OCI-LY7 (cell line): ENCODE measurements at regions not wholly inside any gene's neighbourhood (a gene's known extent, or its start where the extent isn't known, plus 50 kb on each side); places are given as distances from the start of the nearest gene placed in this dataset.

Source experiments
- BruUV-seq: library from RNA; stranded (reverse); fragments of 400-500 nt; replicated peaks from 2 replicates; lab custom pipeline; 2021; lab: Mats Ljungman, UMichigan
- CTCF ChIA-PET: fragments of 300-600 bp; sonication (Branson Sonifier 250); formaldehyde crosslinking; loops from one replicate; lab custom pipeline; 2022; ENCODE audit warnings: antibody characterized with exemption; ENCODE audit not compliant: unreplicated experiment; lab: Charles Lee
- POLR2A ChIA-PET: fragments of 300-600 bp; sonication (Branson Sonifier 250); formaldehyde crosslinking; loops from one replicate; lab custom pipeline; 2022; ENCODE audit warnings: antibody characterized with exemption; lab: Charles Lee
- DNase-seq: peaks from one replicate; pipeline ENCODE4 v3.0.0-alpha.2; 2015; ENCODE audit warnings: low spot score
- H2AFZ ChIP-seq: fragments of 200-600 bp; sonication (generic), shearing (Covaris generic); 2 replicates; pipeline ENCODE4 v1.6.1; 2014; ENCODE audit warnings: mild to moderate bottlenecking, antibody characterized with exemption, low read length, moderate library complexity
- H3K27ac ChIP-seq: fragments of 200-600 bp; sonication (generic); 2 replicates; pipeline ENCODE4 v1.5.1; 2014; ENCODE audit warnings: mixed run types, low read depth, mild to moderate bottlenecking, moderate library complexity, low read length, inconsistent platforms; ENCODE audit not compliant: poor library complexity, severe bottlenecking
- H3K36me3 ChIP-seq: fragments of 200-600 bp; sonication (generic); 2 replicates; pipeline ENCODE4 v1.6.1; 2014; ENCODE audit warnings: mild to moderate bottlenecking, antibody characterized with exemption, low read length, moderate library complexity, mixed read lengths; ENCODE audit not compliant: insufficient read depth
- H3K4me1 ChIP-seq: fragments of 200-600 bp; sonication (generic); 2 replicates; pipeline ENCODE4 v1.5.1; 2014; ENCODE audit warnings: mild to moderate bottlenecking, low read length; ENCODE audit not compliant: insufficient read depth, poor library complexity, severe bottlenecking
- H3K4me2 ChIP-seq: fragments of 200-600 bp; sonication (generic); 2 replicates; pipeline ENCODE4 v1.6.1; 2014; ENCODE audit warnings: mild to moderate bottlenecking, low read length
- H3K4me3 ChIP-seq: fragments of 200-600 bp; sonication (generic); 2 replicates; pipeline ENCODE4 v1.5.1; 2014; ENCODE audit warnings: mild to moderate bottlenecking, low read depth, low read length; ENCODE audit not compliant: poor library complexity, severe bottlenecking
- H3K79me2 ChIP-seq: fragments of 200-600 bp; sonication (generic); 2 replicates; pipeline ENCODE4 v1.6.1; 2016; ENCODE audit warnings: low read depth, mild to moderate bottlenecking, low read length, moderate library complexity, mixed read lengths; ENCODE audit not compliant: insufficient read depth
- H3K9me2 ChIP-seq: fragments of 200-600 bp; sonication (generic); 2 replicates; pipeline ENCODE4 v1.6.1; 2016; ENCODE audit warnings: mild to moderate bottlenecking, low read length, mixed read lengths; ENCODE audit not compliant: insufficient read depth
- H3K9me3 ChIP-seq: fragments of 200-600 bp; sonication (generic); 2 replicates; pipeline ENCODE4 v1.6.1; 2014; ENCODE audit warnings: mild to moderate bottlenecking, mixed run types, low read length, mixed read lengths
- H4K20me1 ChIP-seq: fragments of 200-600 bp; sonication (generic); 2 replicates; pipeline ENCODE4 v1.6.1; 2014; ENCODE audit warnings: mild to moderate bottlenecking, antibody characterized with exemption, low read length, moderate library complexity, mixed read lengths; ENCODE audit not compliant: insufficient read depth
- EZH2phosphoT487 ChIP-seq: fragments of 200-600 bp; sonication (generic); IDR thresholded peaks from 2 replicates; pipeline ENCODE4 v1.6.1; 2018; ENCODE audit warnings: low read depth, borderline replicate concordance, mild to moderate bottlenecking, mixed run types, antibody characterized with exemption, low read length, moderate library complexity, mixed read lengths
- intact Hi-C: fragments of 100-400 bp; cut with micrococcal nuclease; formaldehyde crosslinking; loops from one replicate; pipeline ENCODE4 v1.10.0; 2022; ENCODE audit not compliant: unreplicated experiment
- TF ChIP-seq, protein P1 (sequence below): fragments of 200-600 bp; sonication (generic); conservative IDR thresholded peaks from 2 replicates; pipeline ENCODE4 v1.5.1; 2014; ENCODE audit warnings: mild to moderate bottlenecking, antibody characterized with exemption, low read length, moderate library complexity, mixed read lengths

DNA sequence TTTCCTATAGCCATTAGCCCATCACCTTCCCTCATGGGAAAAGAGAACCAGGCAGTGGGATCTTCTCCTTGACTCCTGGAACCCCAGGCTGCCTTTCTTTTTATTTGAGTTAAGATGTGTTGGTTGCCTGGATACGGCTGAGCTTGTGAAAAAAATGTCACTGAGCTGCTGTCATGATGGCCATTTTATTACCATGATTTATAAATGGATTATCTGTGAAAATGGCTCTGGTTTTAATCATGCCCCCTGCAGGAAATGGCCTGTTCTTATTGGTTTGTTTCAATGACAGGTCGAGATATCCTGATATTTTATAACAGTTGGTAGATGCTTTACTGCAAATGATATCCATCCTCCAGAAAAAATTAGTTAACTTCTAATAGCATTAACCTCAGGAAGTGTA lies 640.4 kb downstream of the CDH11 start:
- H3K4me1 ChIP-seq: no peaks in the 10 kb centered on the region
- no peak overlapping the region for H3K4me3 ChIP-seq
- H3K36me3 ChIP-seq: no peaks in the 10 kb centered on the region
- no peaks in the 10 kb centered on the region for H4K20me1 ChIP-seq
- no peak overlapping the region for H3K4me2 ChIP-seq
- ChIA-PET CTCF (no interaction called here), POLR2A (interaction anchor here (1.3 kb wide), 1 partner anchor 12 kb away, joined by 4 read pairs; no protein-coding TSS in a partner anchor)
- intact Hi-C loops: no loop called here
- H3K79me2 ChIP-seq: no peaks in the 10 kb centered on the region
- no peaks in the 10 kb centered on the region; the same call in 1 of the 2 replicates for H3K9me2 ChIP-seq
- no peaks in the 10 kb centered on the region for H3K9me3 ChIP-seq
- TF ChIP-seq, protein P1, sequence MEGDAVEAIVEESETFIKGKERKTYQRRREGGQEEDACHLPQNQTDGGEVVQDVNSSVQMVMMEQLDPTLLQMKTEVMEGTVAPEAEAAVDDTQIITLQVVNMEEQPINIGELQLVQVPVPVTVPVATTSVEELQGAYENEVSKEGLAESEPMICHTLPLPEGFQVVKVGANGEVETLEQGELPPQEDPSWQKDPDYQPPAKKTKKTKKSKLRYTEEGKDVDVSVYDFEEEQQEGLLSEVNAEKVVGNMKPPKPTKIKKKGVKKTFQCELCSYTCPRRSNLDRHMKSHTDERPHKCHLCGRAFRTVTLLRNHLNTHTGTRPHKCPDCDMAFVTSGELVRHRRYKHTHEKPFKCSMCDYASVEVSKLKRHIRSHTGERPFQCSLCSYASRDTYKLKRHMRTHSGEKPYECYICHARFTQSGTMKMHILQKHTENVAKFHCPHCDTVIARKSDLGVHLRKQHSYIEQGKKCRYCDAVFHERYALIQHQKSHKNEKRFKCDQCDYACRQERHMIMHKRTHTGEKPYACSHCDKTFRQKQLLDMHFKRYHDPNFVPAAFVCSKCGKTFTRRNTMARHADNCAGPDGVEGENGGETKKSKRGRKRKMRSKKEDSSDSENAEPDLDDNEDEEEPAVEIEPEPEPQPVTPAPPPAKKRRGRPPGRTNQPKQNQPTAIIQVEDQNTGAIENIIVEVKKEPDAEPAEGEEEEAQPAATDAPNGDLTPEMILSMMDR: no peak
- TF ChIP-seq EZH2phosphoT487: no peak
- no peak overlapping the region for H3K27ac ChIP-seq
- BruUV-seq: no TSS peak
- H2AFZ ChIP-seq: no peak overlapping the region
- DNase-seq: no peak

DNA sequence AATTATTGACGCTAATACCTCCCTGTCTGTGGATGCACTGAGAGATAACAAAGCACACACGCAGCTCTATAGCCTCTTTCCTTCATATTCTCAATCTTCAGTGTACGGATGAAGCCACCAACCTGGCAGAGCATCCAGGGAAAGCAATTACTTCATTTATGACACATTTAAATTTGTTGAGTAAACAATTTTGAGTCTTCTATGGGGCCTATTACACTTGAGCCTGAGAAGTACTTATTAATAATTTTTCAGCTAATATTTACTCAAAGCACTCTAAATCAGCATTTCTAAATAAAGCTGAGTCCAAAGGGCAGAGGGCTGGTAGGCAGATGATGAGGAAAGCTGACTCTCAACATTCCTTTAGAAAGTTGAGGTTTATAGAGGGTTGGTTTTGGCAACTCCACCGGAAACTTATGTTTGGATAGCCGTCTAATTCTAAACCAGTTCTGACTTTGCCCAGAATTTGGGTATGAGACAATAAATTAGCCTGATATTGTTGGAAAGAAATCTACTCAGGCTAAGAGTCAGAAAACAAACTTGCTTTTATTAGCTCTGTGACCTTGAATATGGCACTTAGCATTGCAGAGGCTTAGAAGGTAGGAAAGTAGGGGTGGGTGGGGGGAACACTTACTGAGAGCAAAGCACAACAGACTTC lies 643.5 kb downstream of the CDH11 start:
- no TSS peak for BruUV-seq
- H3K36me3 ChIP-seq: no peaks in the 10 kb centered on the region
- intact Hi-C loops: no loop called here
- H3K4me3 ChIP-seq: no peak overlapping the region
- H3K27ac ChIP-seq: no peak overlapping the region
- TF ChIP-seq, protein P1: no peak
- no peak for TF ChIP-seq EZH2phosphoT487
- H2AFZ ChIP-seq: no peak overlapping the region
- H3K4me2 ChIP-seq: no peak overlapping the region
- DNase-seq: no peak
- no peaks in the 10 kb centered on the region for H4K20me1 ChIP-seq
- no peaks in the 10 kb centered on the region for H3K79me2 ChIP-seq
- CTCF ChIA-PET: no interaction called here
- POLR2A ChIA-PET: interaction anchor here (0.5 to 1.9 kb wide), 7 partner anchors 8 to 461 kb away, joined by 3 to 6 read pairs (median 4); no protein-coding TSS in a partner anchor
- H3K9me2 ChIP-seq: no peaks in the 10 kb centered on the region; the same call in 1 of the 2 replicates
- H3K9me3 ChIP-seq: no peaks in the 10 kb centered on the region
- H3K4me1 ChIP-seq: no peaks in the 10 kb centered on the region

DNA sequence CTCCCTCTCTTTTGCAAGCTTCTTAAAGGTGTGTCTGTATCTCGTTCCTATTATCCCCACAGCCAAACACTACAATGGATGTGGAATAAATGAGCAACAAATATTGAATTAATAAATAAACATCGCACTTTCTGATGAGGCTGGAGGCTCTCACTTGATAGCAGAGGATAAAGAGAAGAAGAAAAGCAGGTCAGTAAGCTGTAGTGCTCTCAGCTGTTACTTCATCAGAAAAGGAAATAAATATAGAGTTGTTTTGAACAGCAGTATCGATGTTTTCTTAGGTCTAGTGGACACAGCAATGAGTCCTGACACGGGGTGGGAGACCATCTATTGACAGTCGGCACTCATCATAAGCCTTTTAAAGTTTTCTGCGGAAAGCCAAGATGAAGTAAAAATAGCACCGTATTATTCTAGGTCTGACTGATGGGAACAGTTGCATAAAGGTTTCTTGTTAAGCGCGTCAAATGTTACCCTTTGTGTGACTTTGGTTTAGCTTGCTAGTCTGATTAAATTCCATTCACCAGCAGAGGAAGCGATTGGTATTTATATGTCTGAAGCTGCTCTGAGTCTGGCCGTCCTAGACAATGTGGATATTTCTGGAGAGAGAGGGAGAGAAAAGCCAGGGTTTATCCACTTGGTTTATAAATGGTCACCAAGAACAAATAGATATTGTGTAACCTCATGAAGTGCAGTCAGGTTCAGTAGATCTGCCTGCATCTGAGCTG lies 646.1 kb downstream of the CDH11 start:
- Histone ChIP-seq H3K9me2 (no peaks in the 10 kb centered on the region), H2AFZ (peak overlapping the region; percentile 71), H3K4me3 (no peak overlapping the region), H3K36me3 (no peaks in the 10 kb centered on the region), H3K9me3 (no peaks in the 10 kb centered on the region), H3K79me2 (no peaks in the 10 kb centered on the region), H3K4me1 (no peaks in the 10 kb centered on the region), H4K20me1 (no peaks in the 10 kb centered on the region), H3K4me2 (no peak overlapping the region), H3K27ac (no peak overlapping the region)
- intact Hi-C loops: no loop called here
- ChIA-PET POLR2A (interaction anchor here (0.6 to 0.7 kb wide), 4 partner anchors 130 to 1463 kb away, joined by 3 read pairs; no protein-coding TSS in a partner anchor), CTCF (no interaction called here)
- no TSS peak for BruUV-seq
- DNase-seq: no peak
- TF ChIP-seq EZH2phosphoT487: no peak
- TF ChIP-seq, protein P1: no peak
